ENCODE measurements at regions not wholly inside any gene's neighbourhood (a gene's known extent, or its start where the extent isn't known, plus 50 kb on each side); places are given as distances from the start of the nearest gene placed in this dataset.

GRCh38 chr10:33094263-33095051 is 136.4 kb upstream of the ITGB1 start:
- ChIA-PET CTCF (no interaction called here), POLR2A (ENCODE audit: low non-redundant PET) (no interaction called here)
- no peak for TF ChIP-seq CTCF (conservative IDR thresholded peaks at IDR 0.05; ENCODE audit: low read depth, low read length)
- no peak for TF ChIP-seq EZH2 (IDR thresholded peaks at IDR 0.05; ENCODE audit: borderline replicate concordance, low read depth, low read length, poor library complexity, severe bottlenecking)
- no TSS peak for BruUV-seq (replicated peaks)
- no peak for DNase-seq (ENCODE audit: low spot score)
- intact Hi-C loops (cut with micrococcal nuclease; ENCODE audit: unreplicated experiment) = no loop called here
- Histone ChIP-seq H3K4me3 (ENCODE audit: low read depth, low read length, poor library complexity, severe bottlenecking) (no peak overlapping the region), H3K36me3 (ENCODE audit: insufficient read depth, low read length, poor library complexity, severe bottlenecking) (no peaks in the 10 kb centered on the region), H3K27me3 (replicated peaks; ENCODE audit: insufficient read depth, low read depth, low read length, poor library complexity) (no peaks in the 10 kb centered on the region), H3K4me1 (ENCODE audit: insufficient read depth, low read length, poor library complexity, severe bottlenecking) (no peaks in the 10 kb centered on the region), H3K27ac (ENCODE audit: low read depth, low read length, poor library complexity, severe bottlenecking) (no peak overlapping the region), H3K9me3 (ENCODE audit: low read depth, low read length, poor library complexity, severe bottlenecking) (no peaks in the 10 kb centered on the region)

GRCh38 chr10:33093362-33093761 is 135.3 kb upstream of the ITGB1 start:
- no peak for TF ChIP-seq CTCF (conservative IDR thresholded peaks at IDR 0.05; ENCODE audit: low read depth, low read length)
- no peak for TF ChIP-seq EZH2 (IDR thresholded peaks at IDR 0.05; ENCODE audit: borderline replicate concordance, low read depth, low read length, poor library complexity, severe bottlenecking)
- CTCF ChIA-PET = no interaction called here
- no peaks in the 10 kb centered on the region for H3K36me3 ChIP-seq (ENCODE audit: insufficient read depth, low read length, poor library complexity, severe bottlenecking)
- H3K27me3 ChIP-seq (replicated peaks; ENCODE audit: insufficient read depth, low read depth, low read length, poor library complexity) = no peaks in the 10 kb centered on the region
- no peaks in the 10 kb centered on the region for H3K9me3 ChIP-seq (ENCODE audit: low read depth, low read length, poor library complexity, severe bottlenecking)
- no TSS peak for BruUV-seq (replicated peaks)
- intact Hi-C loops (cut with micrococcal nuclease; ENCODE audit: unreplicated experiment) = no loop called here
- POLR2A ChIA-PET (ENCODE audit: low non-redundant PET) = no interaction called here
- H3K4me1 ChIP-seq (ENCODE audit: insufficient read depth, low read length, poor library complexity, severe bottlenecking) = no peaks in the 10 kb centered on the region
- H3K27ac ChIP-seq (ENCODE audit: low read depth, low read length, poor library complexity, severe bottlenecking) = no peak overlapping the region
- no peak overlapping the region for H3K4me3 ChIP-seq (ENCODE audit: low read depth, low read length, poor library complexity, severe bottlenecking)
- no peak for DNase-seq (ENCODE audit: low spot score)

GRCh38 chr10:33092596-33092995 is 134.6 kb upstream of the ITGB1 start:
- Histone ChIP-seq H3K36me3 (ENCODE audit: insufficient read depth, low read length, poor library complexity, severe bottlenecking) (no peaks in the 10 kb centered on the region), H3K27ac (ENCODE audit: low read depth, low read length, poor library complexity, severe bottlenecking) (no peak overlapping the region), H3K9me3 (ENCODE audit: low read depth, low read length, poor library complexity, severe bottlenecking) (no peaks in the 10 kb centered on the region), H3K4me3 (ENCODE audit: low read depth, low read length, poor library complexity, severe bottlenecking) (no peak overlapping the region), H3K27me3 (replicated peaks; ENCODE audit: insufficient read depth, low read depth, low read length, poor library complexity) (no peaks in the 10 kb centered on the region), H3K4me1 (ENCODE audit: insufficient read depth, low read length, poor library complexity, severe bottlenecking) (no peaks in the 10 kb centered on the region)
- intact Hi-C loops (cut with micrococcal nuclease; ENCODE audit: unreplicated experiment) = no loop called here
- BruUV-seq (replicated peaks) = no TSS peak
- TF ChIP-seq EZH2 (IDR thresholded peaks at IDR 0.05; ENCODE audit: borderline replicate concordance, low read depth, low read length, poor library complexity, severe bottlenecking) (no peak), CTCF (conservative IDR thresholded peaks at IDR 0.05; ENCODE audit: low read depth, low read length) (no peak)
- ChIA-PET CTCF (no interaction called here), POLR2A (ENCODE audit: low non-redundant PET) (no interaction called here)
- no peak for DNase-seq (ENCODE audit: low spot score)
